ENCODE measurements at regions not wholly inside any gene's neighbourhood (a gene's known extent, or its start where the extent isn't known, plus 50 kb on each side); places are given as distances from the start of the nearest gene placed in this dataset.

- Mint-ChIP-seq H3K27ac (ENCODE audit: unreplicated experiment) (no peak overlapping the region), H3K27me3 (ENCODE audit: insufficient read depth, unreplicated experiment) (peaks cover 4% of the 10 kb centered on the region), H3K4me1 (ENCODE audit: low read depth, unreplicated experiment) (no peaks in the 10 kb centered on the region), H3K4me3 (ENCODE audit: unreplicated experiment) (no peak overlapping the region), H3K36me3 (ENCODE audit: insufficient read depth, unreplicated experiment) (no peaks in the 10 kb centered on the region), H3K9me3 (ENCODE audit: unreplicated experiment) (no peaks in the 10 kb centered on the region)
- ChIA-PET CTCF (no interaction called here), POLR2A (no interaction called here)
- Histone ChIP-seq H3K4me3 (ENCODE audit: low read depth, low read length) (no peak overlapping the region), H3K9me3 (no peaks in the 10 kb centered on the region), H3K27me3 (replicated peaks; ENCODE audit: control insufficient read depth, insufficient read depth, low read length) (no peaks in the 10 kb centered on the region), H3K4me1 (no peaks in the 10 kb centered on the region), H3K36me3 (ENCODE audit: control insufficient read depth, insufficient read depth, low read length) (no peaks in the 10 kb centered on the region)
- no TSS peak for BruUV-seq (replicated peaks)
- intact Hi-C loops (cut with micrococcal nuclease; ENCODE audit: unreplicated experiment), result no loop called here
- no peak for TF ChIP-seq CTCF (IDR thresholded peaks at IDR 0.05; ENCODE audit: insufficient read depth in 1 of 2, low read depth in 1 of 2, low read length in 1 of 2, severe bottlenecking in 1 of 2, unreplicated experiment in 1 of 2)
- no peak for DNase-seq
These were observed 176.1 kb upstream of the FGF10 start for GRCh38 chr5:44565360-44565759.

GRCh38 chr5:44546286-44546685 is 157.1 kb upstream of the FGF10 start:
- POLR2A ChIA-PET, result no interaction called here
- no peaks in the 10 kb centered on the region for H3K9me3 ChIP-seq

GRCh38 chr5:44543511-44543910 is 154.3 kb upstream of the FGF10 start:
- H3K4me3 Mint-ChIP-seq (ENCODE audit: unreplicated experiment), result no peak overlapping the region
- POLR2A ChIA-PET, result no interaction called here
- H3K27ac Mint-ChIP-seq (ENCODE audit: unreplicated experiment), result no peak overlapping the region
- no peak overlapping the region for H3K4me3 ChIP-seq (ENCODE audit: low read depth, low read length)
- H3K27me3 ChIP-seq (replicated peaks; ENCODE audit: control insufficient read depth, insufficient read depth, low read length), result no peaks in the 10 kb centered on the region
- BruUV-seq (replicated peaks), result no TSS peak
- intact Hi-C loops (cut with micrococcal nuclease; ENCODE audit: unreplicated experiment), result no loop called here
- H3K4me1 ChIP-seq, result no peaks in the 10 kb centered on the region
- no peaks in the 10 kb centered on the region for H3K36me3 ChIP-seq (ENCODE audit: control insufficient read depth, insufficient read depth, low read length)
- no peaks in the 10 kb centered on the region for H3K9me3 Mint-ChIP-seq (ENCODE audit: unreplicated experiment)
- CTCF ChIA-PET, result no interaction called here
- H3K36me3 Mint-ChIP-seq (ENCODE audit: insufficient read depth, unreplicated experiment), result no peaks in the 10 kb centered on the region
- no peak for DNase-seq
- H3K4me1 Mint-ChIP-seq (ENCODE audit: low read depth, unreplicated experiment), result no peaks in the 10 kb centered on the region
- H3K9me3 ChIP-seq, result no peaks in the 10 kb centered on the region
- peaks cover 3% of the 10 kb centered on the region for H3K27me3 Mint-ChIP-seq (ENCODE audit: insufficient read depth, unreplicated experiment)
- TF ChIP-seq CTCF (IDR thresholded peaks at IDR 0.05; ENCODE audit: insufficient read depth in 1 of 2, low read depth in 1 of 2, low read length in 1 of 2, severe bottlenecking in 1 of 2, unreplicated experiment in 1 of 2), result no peak

More at GRCh38 chr5:44546286-44546685, 157.1 kb upstream of the FGF10 start:
- Histone ChIP-seq H3K4me1 (no peaks in the 10 kb centered on the region), H3K36me3 (ENCODE audit: control insufficient read depth, insufficient read depth, low read length) (no peaks in the 10 kb centered on the region), H3K27me3 (replicated peaks; ENCODE audit: control insufficient read depth, insufficient read depth, low read length) (no peaks in the 10 kb centered on the region), H3K4me3 (ENCODE audit: low read depth, low read length) (no peak overlapping the region)
- Mint-ChIP-seq H3K4me3 (ENCODE audit: unreplicated experiment) (no peak overlapping the region), H3K27ac (ENCODE audit: unreplicated experiment) (no peak overlapping the region), H3K4me1 (ENCODE audit: low read depth, unreplicated experiment) (no peaks in the 10 kb centered on the region), H3K9me3 (ENCODE audit: unreplicated experiment) (no peaks in the 10 kb centered on the region), H3K36me3 (ENCODE audit: insufficient read depth, unreplicated experiment) (no peaks in the 10 kb centered on the region), H3K27me3 (ENCODE audit: insufficient read depth, unreplicated experiment) (no peaks in the 10 kb centered on the region)
- CTCF ChIA-PET, result no interaction called here
- intact Hi-C loops (cut with micrococcal nuclease; ENCODE audit: unreplicated experiment), result no loop called here
- BruUV-seq (replicated peaks), result no TSS peak
- TF ChIP-seq CTCF (IDR thresholded peaks at IDR 0.05; ENCODE audit: insufficient read depth in 1 of 2, low read depth in 1 of 2, low read length in 1 of 2, severe bottlenecking in 1 of 2, unreplicated experiment in 1 of 2), result no peak
- no peak for DNase-seq

Measured in Caco-2 (cell line).